H9 (cell line): ENCODE measurements at regions not wholly inside any gene's neighbourhood (a gene's known extent, or its start where the extent isn't known, plus 50 kb on each side); places are given as distances from the start of the nearest gene placed in this dataset.

Experiments
- DNase-seq: peaks from one replicate; pipeline ENCODE4 v3.0.0-alpha.2; 2017
- H2AFZ ChIP-seq: one replicate; pipeline ENCODE4 v1.6.1; 2013; ENCODE audit warnings: mild to moderate bottlenecking, low read length, control low read depth, moderate library complexity
- H2AK5ac ChIP-seq: 2 replicates; pipeline ENCODE4 v1.6.1; 2013; ENCODE audit warnings: low read length, control low read depth, mixed read lengths; ENCODE audit not compliant: insufficient read length
- H2BK120ac ChIP-seq: one replicate; pipeline ENCODE4 v1.6.1; 2013; ENCODE audit warnings: low read depth, mild to moderate bottlenecking, low read length, control low read depth, inconsistent platforms; ENCODE audit not compliant: poor library complexity, severe bottlenecking
- H2BK12ac ChIP-seq: 2 replicates; pipeline ENCODE4 v1.6.1; 2013; ENCODE audit warnings: low read length, control low read depth, mixed read lengths, low read depth; ENCODE audit not compliant: insufficient read length
- H2BK15ac ChIP-seq: 2 replicates; pipeline ENCODE4 v1.6.1; 2013; ENCODE audit warnings: low read depth, low read length, control low read depth
- H2BK20ac ChIP-seq: one replicate; pipeline ENCODE4 v1.6.1; 2013; ENCODE audit warnings: low read depth, mild to moderate bottlenecking, low read length, control low read depth, inconsistent platforms; ENCODE audit not compliant: poor library complexity, severe bottlenecking
- H2BK5ac ChIP-seq: 2 replicates; pipeline ENCODE4 v1.6.1; 2013; ENCODE audit warnings: low read length, control low read depth, mixed read lengths; ENCODE audit not compliant: insufficient read length
- H3K14ac ChIP-seq: 2 replicates; pipeline ENCODE4 v1.6.1; 2013; ENCODE audit warnings: low read length, control low read depth; ENCODE audit not compliant: insufficient read depth
- H3K18ac ChIP-seq: 2 replicates; pipeline ENCODE4 v1.6.1; 2013; ENCODE audit warnings: low read depth, mild to moderate bottlenecking, mixed read lengths, low read length, control low read depth; ENCODE audit not compliant: insufficient read length
- H3K23ac ChIP-seq: 2 replicates; pipeline ENCODE4 v1.6.1; 2013; ENCODE audit warnings: low read length, control low read depth, mixed read lengths, low read depth; ENCODE audit not compliant: insufficient read length
- H3K23me2 ChIP-seq: 2 replicates; pipeline ENCODE4 v1.6.1; 2013; ENCODE audit warnings: low read depth, mild to moderate bottlenecking, mixed read lengths, low read length, control low read depth; ENCODE audit not compliant: insufficient read length, poor library complexity, severe bottlenecking
- H3K27ac ChIP-seq: 2 replicates; pipeline ENCODE4 v1.5.1; 2013; ENCODE audit warnings: low read length, control low read depth, mixed read lengths, low read depth; ENCODE audit not compliant: insufficient read length
- H3K27me3 ChIP-seq: 2 replicates; pipeline ENCODE4 v1.6.1; 2013; ENCODE audit warnings: low read length, control low read depth, inconsistent platforms; ENCODE audit not compliant: insufficient read depth
- H3K4ac ChIP-seq: 2 replicates; pipeline ENCODE4 v1.6.1; 2013; ENCODE audit warnings: low read depth, mild to moderate bottlenecking, control low read depth, inconsistent platforms, low read length, moderate library complexity
- H3K4me1 ChIP-seq: 2 replicates; pipeline ENCODE4 v1.6.1; 2013; ENCODE audit warnings: low read length, control low read depth, inconsistent platforms; ENCODE audit not compliant: insufficient read depth
- H3K4me2 ChIP-seq: 2 replicates; pipeline ENCODE4 v1.6.1; 2013; ENCODE audit warnings: low read length, control low read depth, mixed read lengths; ENCODE audit not compliant: insufficient read length, insufficient read depth
- H3K56ac ChIP-seq: 2 replicates; pipeline ENCODE4 v1.6.1; 2013; ENCODE audit warnings: low read depth, mild to moderate bottlenecking, mixed read lengths, low read length, control low read depth; ENCODE audit not compliant: insufficient read length
- H3K79me1 ChIP-seq: 2 replicates; pipeline ENCODE4 v1.6.1; 2013; ENCODE audit warnings: low read depth, mild to moderate bottlenecking, moderate library complexity, low read length, control low read depth, inconsistent platforms; ENCODE audit not compliant: insufficient read depth, poor library complexity, severe bottlenecking
- H3K79me2 ChIP-seq: 2 replicates; pipeline ENCODE4 v1.6.1; 2013; ENCODE audit warnings: low read length, control low read depth, inconsistent platforms; ENCODE audit not compliant: insufficient read depth
- H3K9ac ChIP-seq: 2 replicates; pipeline ENCODE4 v1.6.1; 2013; ENCODE audit warnings: low read length, control low read depth, mixed read lengths; ENCODE audit not compliant: insufficient read length; ENCODE audit errors: extremely low read depth
- H3K9me3 ChIP-seq: one replicate; pipeline ENCODE4 v1.6.1; 2013; ENCODE audit warnings: low read depth, low read length, inconsistent platforms; ENCODE audit not compliant: control insufficient read depth
- H3T11ph ChIP-seq: one replicate; pipeline ENCODE4 v1.6.1; 2013; ENCODE audit warnings: mild to moderate bottlenecking, low read length, control low read depth, inconsistent platforms
- H4K20me1 ChIP-seq: one replicate; pipeline ENCODE4 v1.6.1; 2013; ENCODE audit not compliant: control insufficient read depth, insufficient read length, insufficient read depth
- H4K5ac ChIP-seq: 2 replicates; pipeline ENCODE4 v1.6.1; 2013; ENCODE audit warnings: low read depth, mild to moderate bottlenecking, mixed read lengths, low read length, control low read depth; ENCODE audit not compliant: insufficient read length
- H4K8ac ChIP-seq: replicated peaks from 2 replicates; pipeline ENCODE4 v1.6.1; 2013; ENCODE audit warnings: low read length, control low read depth, mixed read lengths, low read depth; ENCODE audit not compliant: insufficient read length
- H4K91ac ChIP-seq: 2 replicates; pipeline ENCODE4 v1.6.1; 2013; ENCODE audit warnings: low read depth, mild to moderate bottlenecking, moderate library complexity, mixed read lengths, low read length, control low read depth; ENCODE audit not compliant: insufficient read length
- H3K27ac Mint-ChIP-seq, 3 experiments: 2 replicates in 2 of 3; 3 replicates in 1 of 3; pipeline ENCODE4 v1.8.0; 2020 to 2021; ENCODE audit warnings: mixed read lengths in 3 of 3, mild to moderate bottlenecking in 1 of 3, moderate library complexity in 1 of 3
- H3K27me3 Mint-ChIP-seq: 2 replicates; pipeline ENCODE4 v1.8.0; 2021; ENCODE audit warnings: low read depth, mild to moderate bottlenecking, moderate library complexity, mixed read lengths
- H3K36me3 Mint-ChIP-seq, 3 experiments: 2 replicates in 2 of 3; 3 replicates in 1 of 3; pipeline ENCODE4 v1.8.0; 2020 to 2021; ENCODE audit warnings: low read depth in 3 of 3, mixed read lengths in 3 of 3; ENCODE audit not compliant: insufficient read depth in 1 of 3
- H3K4me1 Mint-ChIP-seq, 2 experiments: 2 replicates each; pipeline ENCODE4 v1.8.0; 2020; ENCODE audit warnings: mixed read lengths in 2 of 2
- H3K4me3 Mint-ChIP-seq, 2 experiments: 2 replicates in 1 of 2; 3 replicates in 1 of 2; pipeline ENCODE4 v1.8.0; 2020 to 2021; ENCODE audit warnings: mild to moderate bottlenecking in 2 of 2, mixed read lengths in 2 of 2, moderate library complexity in 1 of 2
- H3K9me3 Mint-ChIP-seq, 2 experiments: 2 replicates in 1 of 2; 3 replicates in 1 of 2; pipeline ENCODE4 v1.8.0; 2020; ENCODE audit warnings: mild to moderate bottlenecking in 2 of 2, mixed read lengths in 2 of 2, moderate library complexity in 1 of 2
- WGBS: extraction: QIAGEN DNeasy Blood & Tissue Kit; methylation state at CpG from one replicate; pipeline ENCODE4 v1.1.7; 2013; ENCODE audit warnings: missing lambda C conversion rate, low lambda C conversion rate, mixed read lengths; ENCODE audit not compliant: insufficient read length; ENCODE audit errors: extremely low coverage; 5-methylcytosine and 5-hydroxymethylcytosine counted together
- TF ChIP-seq, protein P1 (sequence below): fragments of 200-600 bp; sonication (generic); conservative IDR thresholded peaks from 3 replicates; pipeline ENCODE4 v1.8.0; 2021; ENCODE audit warnings: antibody characterized with exemption, mild to moderate bottlenecking

DNA sequence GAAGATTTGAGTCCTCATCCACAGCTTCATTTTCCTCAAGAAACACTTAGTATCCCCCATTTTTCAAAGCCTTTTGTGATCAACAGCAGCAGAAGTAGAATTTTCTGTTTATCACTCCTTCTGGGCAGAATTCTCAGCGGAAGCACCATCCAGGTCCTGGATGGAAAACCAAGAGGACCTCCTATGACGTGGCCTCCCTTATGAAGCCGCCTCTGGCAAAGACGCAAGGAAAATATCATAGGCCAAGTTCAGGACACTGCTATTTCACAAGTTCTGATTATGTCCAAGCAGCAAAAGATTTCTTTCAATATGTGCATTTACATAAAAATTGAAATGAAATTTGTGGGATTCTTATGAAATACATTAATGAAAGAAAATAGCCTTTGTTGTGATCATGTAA, 315.0 kb downstream of the SEC23A start:
- Histone ChIP-seq H2BK5ac (no peak overlapping the region), H3K14ac (no peak overlapping the region), H2BK12ac (no peak overlapping the region), H4K20me1 (no peaks in the 10 kb centered on the region), H3K27me3 (no peaks in the 10 kb centered on the region), H4K5ac (no peak overlapping the region), H3K4me1 (no peaks in the 10 kb centered on the region), H3K4me2 (no peak overlapping the region), H3K18ac (no peak overlapping the region), H4K91ac (no peak overlapping the region), H3K79me1 (no peaks in the 10 kb centered on the region), H3K23ac (no peak overlapping the region), H2BK120ac (no peak overlapping the region), H3K79me2 (no peaks in the 10 kb centered on the region), H4K8ac (no peak overlapping the region), H3K4ac (no peak overlapping the region), H3K27ac (no peak overlapping the region), H3T11ph (no peak overlapping the region), H2AFZ (no peak overlapping the region), H3K9ac (no peak overlapping the region), H3K9me3 (no peaks in the 10 kb centered on the region), H2BK20ac (no peak overlapping the region), H2BK15ac (no peak overlapping the region), H3K56ac (no peak overlapping the region), H2AK5ac (no peak overlapping the region), H3K23me2 (no peaks in the 10 kb centered on the region)
- no CpG with 5 or more reads among the region's 4 CpGs for WGBS
- Mint-ChIP-seq H3K9me3 (no peaks in the 10 kb centered on the region; a peak in 1 of 5 replicates), H3K4me3 (no peak overlapping the region), H3K4me1 (peaks cover 27 to 32% of the 10 kb centered on the region in 2 experiments), H3K36me3 (no peaks in the 10 kb centered on the region), H3K27ac (no peak overlapping the region; a peak in 2 of 7 replicates), H3K27me3 (no peaks in the 10 kb centered on the region)
- no peak for DNase-seq
- TF ChIP-seq, protein P1, sequence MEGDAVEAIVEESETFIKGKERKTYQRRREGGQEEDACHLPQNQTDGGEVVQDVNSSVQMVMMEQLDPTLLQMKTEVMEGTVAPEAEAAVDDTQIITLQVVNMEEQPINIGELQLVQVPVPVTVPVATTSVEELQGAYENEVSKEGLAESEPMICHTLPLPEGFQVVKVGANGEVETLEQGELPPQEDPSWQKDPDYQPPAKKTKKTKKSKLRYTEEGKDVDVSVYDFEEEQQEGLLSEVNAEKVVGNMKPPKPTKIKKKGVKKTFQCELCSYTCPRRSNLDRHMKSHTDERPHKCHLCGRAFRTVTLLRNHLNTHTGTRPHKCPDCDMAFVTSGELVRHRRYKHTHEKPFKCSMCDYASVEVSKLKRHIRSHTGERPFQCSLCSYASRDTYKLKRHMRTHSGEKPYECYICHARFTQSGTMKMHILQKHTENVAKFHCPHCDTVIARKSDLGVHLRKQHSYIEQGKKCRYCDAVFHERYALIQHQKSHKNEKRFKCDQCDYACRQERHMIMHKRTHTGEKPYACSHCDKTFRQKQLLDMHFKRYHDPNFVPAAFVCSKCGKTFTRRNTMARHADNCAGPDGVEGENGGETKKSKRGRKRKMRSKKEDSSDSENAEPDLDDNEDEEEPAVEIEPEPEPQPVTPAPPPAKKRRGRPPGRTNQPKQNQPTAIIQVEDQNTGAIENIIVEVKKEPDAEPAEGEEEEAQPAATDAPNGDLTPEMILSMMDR, result no peak
